ENCODE measurements at regions not wholly inside any gene's neighbourhood (a gene's known extent, or its start where the extent isn't known, plus 50 kb on each side); places are given as distances from the start of the nearest gene placed in this dataset.

DNA sequence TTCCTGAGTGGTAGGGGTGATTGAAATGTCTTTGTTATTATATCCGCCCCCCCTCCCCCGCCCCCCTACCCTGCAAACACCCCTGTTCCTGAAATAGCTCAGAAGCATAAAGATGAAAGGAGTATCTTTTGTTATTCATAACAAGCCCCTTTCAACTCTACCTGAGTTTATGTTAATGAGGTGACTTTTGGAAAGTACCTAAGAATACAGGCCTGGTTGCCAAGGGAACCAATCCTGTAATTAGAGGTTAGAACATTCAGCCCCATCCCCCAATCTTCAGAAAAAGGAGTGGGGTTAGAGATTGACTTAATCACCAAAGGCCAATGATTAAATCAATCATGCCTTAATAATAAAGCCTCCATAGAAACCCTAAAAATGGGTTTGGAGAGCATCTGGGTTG, 979.2 kb upstream of the GJE1 start:
- TF ChIP-seq, protein P1, sequence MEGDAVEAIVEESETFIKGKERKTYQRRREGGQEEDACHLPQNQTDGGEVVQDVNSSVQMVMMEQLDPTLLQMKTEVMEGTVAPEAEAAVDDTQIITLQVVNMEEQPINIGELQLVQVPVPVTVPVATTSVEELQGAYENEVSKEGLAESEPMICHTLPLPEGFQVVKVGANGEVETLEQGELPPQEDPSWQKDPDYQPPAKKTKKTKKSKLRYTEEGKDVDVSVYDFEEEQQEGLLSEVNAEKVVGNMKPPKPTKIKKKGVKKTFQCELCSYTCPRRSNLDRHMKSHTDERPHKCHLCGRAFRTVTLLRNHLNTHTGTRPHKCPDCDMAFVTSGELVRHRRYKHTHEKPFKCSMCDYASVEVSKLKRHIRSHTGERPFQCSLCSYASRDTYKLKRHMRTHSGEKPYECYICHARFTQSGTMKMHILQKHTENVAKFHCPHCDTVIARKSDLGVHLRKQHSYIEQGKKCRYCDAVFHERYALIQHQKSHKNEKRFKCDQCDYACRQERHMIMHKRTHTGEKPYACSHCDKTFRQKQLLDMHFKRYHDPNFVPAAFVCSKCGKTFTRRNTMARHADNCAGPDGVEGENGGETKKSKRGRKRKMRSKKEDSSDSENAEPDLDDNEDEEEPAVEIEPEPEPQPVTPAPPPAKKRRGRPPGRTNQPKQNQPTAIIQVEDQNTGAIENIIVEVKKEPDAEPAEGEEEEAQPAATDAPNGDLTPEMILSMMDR (IDR thresholded peaks at IDR 0.05; ENCODE audit: poor library complexity): no peak
- no peak for TF ChIP-seq EZH2 (IDR thresholded peaks at IDR 0.05; ENCODE audit: borderline replicate concordance)
- no peak for TF ChIP-seq EZH2phosphoT487 (IDR thresholded peaks at IDR 0.05; ENCODE audit: low read depth, severe bottlenecking, unreplicated experiment)

All from hepatocyte (in vitro differentiated cells).